GM23248 (cell line): ENCODE measurements at regions not wholly inside any gene's neighbourhood (a gene's known extent, or its start where the extent isn't known, plus 50 kb on each side); places are given as distances from the start of the nearest gene placed in this dataset.

Experiments used
- DNase-seq: peaks from one replicate; pipeline ENCODE4 v3.0.0-alpha.2; 2015
- H2AFZ ChIP-seq: fragments of 200-600 bp; sonication (generic); 2 replicates; pipeline ENCODE4 v1.6.1; 2016; ENCODE audit warnings: antibody characterized with exemption
- H3F3A ChIP-seq: fragments of 200-600 bp; sonication (generic); 2 replicates; pipeline ENCODE4 v1.6.1; 2016; ENCODE audit warnings: mild to moderate bottlenecking, antibody characterized with exemption, mixed run types; ENCODE audit not compliant: insufficient read depth
- H3K27ac ChIP-seq: fragments of 200-600 bp; sonication (generic); 2 replicates; pipeline ENCODE4 v1.5.1; 2016; ENCODE audit warnings: mild to moderate bottlenecking
- H3K27me3 ChIP-seq: fragments of 200-600 bp; sonication (generic); replicated peaks from 2 replicates; pipeline ENCODE4 v1.6.1; 2016; ENCODE audit warnings: mild to moderate bottlenecking; ENCODE audit not compliant: insufficient read depth
- H3K36me3 ChIP-seq: fragments of 200-600 bp; sonication (generic); 2 replicates; pipeline ENCODE4 v1.6.1; 2016; ENCODE audit warnings: low read depth, mild to moderate bottlenecking
- H3K4me1 ChIP-seq: fragments of 200-600 bp; sonication (generic); 2 replicates; pipeline ENCODE4 v1.6.1; 2016; ENCODE audit warnings: mild to moderate bottlenecking; ENCODE audit not compliant: insufficient read depth
- H3K4me2 ChIP-seq: fragments of 200-600 bp; sonication (generic); one replicate; pipeline ENCODE4 v1.6.1; 2016; ENCODE audit warnings: mild to moderate bottlenecking; ENCODE audit not compliant: unreplicated experiment
- H3K4me3 ChIP-seq: fragments of 200-600 bp; sonication (generic); 2 replicates; pipeline ENCODE4 v1.5.1; 2016; ENCODE audit warnings: mild to moderate bottlenecking
- H3K79me2 ChIP-seq: fragments of 200-600 bp; sonication (generic); 2 replicates; pipeline ENCODE4 v1.6.1; 2016; ENCODE audit warnings: mild to moderate bottlenecking; ENCODE audit not compliant: insufficient read depth
- H3K9ac ChIP-seq: fragments of 200-600 bp; sonication (generic); 2 replicates; pipeline ENCODE4 v1.6.1; 2016; ENCODE audit warnings: mild to moderate bottlenecking
- H3K9me2 ChIP-seq: fragments of 200-600 bp; sonication (generic); 2 replicates; pipeline ENCODE4 v1.6.1; 2016; ENCODE audit warnings: mixed run types, mild to moderate bottlenecking, moderate library complexity; ENCODE audit not compliant: insufficient read depth
- H3K9me3 ChIP-seq: fragments of 200-600 bp; sonication (generic); one replicate; pipeline ENCODE4 v1.6.1; 2017; ENCODE audit warnings: low read depth
- H4K20me1 ChIP-seq: fragments of 200-600 bp; sonication (generic); 2 replicates; pipeline ENCODE4 v1.6.0; 2016; ENCODE audit not compliant: insufficient read depth
- EZH2 ChIP-seq: fragments of 200-600 bp; sonication (generic); IDR thresholded peaks from 2 replicates; pipeline ENCODE4 v1.6.1; 2018; ENCODE audit warnings: antibody characterized with exemption, mild to moderate bottlenecking; ENCODE audit not compliant: insufficient read depth, poor library complexity, severe bottlenecking
- EZH2phosphoT487 ChIP-seq: fragments of 200-600 bp; sonication (generic); IDR thresholded peaks from 2 replicates; pipeline ENCODE4 v1.6.1; 2018; ENCODE audit warnings: antibody characterized with exemption, moderate library complexity, mild to moderate bottlenecking, low read depth; ENCODE audit not compliant: insufficient read depth
- WGBS, 2 experiments: methylation state at CpG; one replicate each; pipeline ENCODE4 v1.1.6; 2015 to 2017; ENCODE audit warnings: low lambda C conversion rate in 2 of 2, low coverage in 1 of 2; ENCODE audit errors: missing lambda C conversion rate in 2 of 2; 5-methylcytosine and 5-hydroxymethylcytosine counted together
- in situ Hi-C: fragments of 300-500 bp; cut with MboI; formaldehyde crosslinking; loops from 2 replicates; pipeline ENCODE4 v1.15.0; 2020

GRCh38 chr2:239824866-239825704 lies 200.1 kb downstream of the NDUFA10 start:
- H3K9me3 ChIP-seq, result no peaks in the 10 kb centered on the region
- TF ChIP-seq EZH2 (no peak), EZH2phosphoT487 (no peak)
- in situ Hi-C loops, result no loop called here

GRCh38 chr2:239824046-239824694 lies 201.0 kb downstream of the NDUFA10 start:
- Histone ChIP-seq H4K20me1 (no peaks in the 10 kb centered on the region), H3K9me3 (no peaks in the 10 kb centered on the region), H3K4me1 (no peaks in the 10 kb centered on the region), H3K4me3 (no peak overlapping the region), H3K79me2 (no peaks in the 10 kb centered on the region), H2AFZ (no peak overlapping the region), H3K9ac (no peak overlapping the region), H3K36me3 (no peaks in the 10 kb centered on the region), H3K9me2 (no peaks in the 10 kb centered on the region), H3K27me3 (no peaks in the 10 kb centered on the region), H3K4me2 (no peak overlapping the region), H3F3A (no peaks in the 10 kb centered on the region), H3K27ac (no peak overlapping the region)
- TF ChIP-seq EZH2phosphoT487 (no peak), EZH2 (no peak)
- in situ Hi-C loops, result no loop called here
- WGBS, 2 experiments, result 37 to 39% methylated on average over 11 of the region's 11 CpGs
- peak; percentile 11 for DNase-seq

More at GRCh38 chr2:239824866-239825704, 200.1 kb downstream of the NDUFA10 start:
- Histone ChIP-seq H2AFZ (no peak overlapping the region), H3K4me3 (no peak overlapping the region), H3K4me2 (no peak overlapping the region), H3F3A (no peaks in the 10 kb centered on the region), H3K9ac (no peak overlapping the region), H3K4me1 (no peaks in the 10 kb centered on the region), H3K27me3 (no peaks in the 10 kb centered on the region), H3K27ac (no peak overlapping the region), H4K20me1 (no peaks in the 10 kb centered on the region), H3K79me2 (no peaks in the 10 kb centered on the region), H3K9me2 (no peaks in the 10 kb centered on the region), H3K36me3 (no peaks in the 10 kb centered on the region)
- 41 to 53% methylated on average over 17 of the region's 17 CpGs for WGBS, 2 experiments
- no peak for DNase-seq

GRCh38 chr2:239822146-239822831 lies 202.9 kb downstream of the NDUFA10 start:
- Histone ChIP-seq H3K4me1 (no peaks in the 10 kb centered on the region), H3K9me3 (no peaks in the 10 kb centered on the region), H4K20me1 (no peaks in the 10 kb centered on the region), H3K9ac (no peak overlapping the region), H3K27ac (no peak overlapping the region), H3K4me2 (no peak overlapping the region), H3K27me3 (no peaks in the 10 kb centered on the region), H3F3A (no peaks in the 10 kb centered on the region), H3K9me2 (no peaks in the 10 kb centered on the region), H3K36me3 (no peaks in the 10 kb centered on the region), H3K79me2 (no peaks in the 10 kb centered on the region), H2AFZ (no peak overlapping the region), H3K4me3 (no peak overlapping the region)
- no peak for TF ChIP-seq EZH2phosphoT487
- TF ChIP-seq EZH2, result no peak
- in situ Hi-C loops, result no loop called here
- no peak for DNase-seq
- 69 to 72% methylated on average over 16 of the region's 16 CpGs for WGBS, 2 experiments

- H2AFZ ChIP-seq, result no peak overlapping the region
- no peak overlapping the region for H3K4me3 ChIP-seq
- no peaks in the 10 kb centered on the region for H3K9me3 ChIP-seq
- H3K4me2 ChIP-seq, result no peak overlapping the region
- 47 to 56% methylated on average over 4 of the region's 4 CpGs for WGBS, 2 experiments
- H3K9me2 ChIP-seq, result no peaks in the 10 kb centered on the region
- H3K27ac ChIP-seq, result no peak overlapping the region
- TF ChIP-seq EZH2, result no peak
- TF ChIP-seq EZH2phosphoT487, result no peak
- no peak for DNase-seq
- no peaks in the 10 kb centered on the region for H3K79me2 ChIP-seq
- H4K20me1 ChIP-seq, result no peaks in the 10 kb centered on the region
- no peak overlapping the region for H3K9ac ChIP-seq
- no peaks in the 10 kb centered on the region for H3K27me3 ChIP-seq
- no peaks in the 10 kb centered on the region for H3F3A ChIP-seq
- no peaks in the 10 kb centered on the region for H3K4me1 ChIP-seq
- in situ Hi-C loops, result no loop called here
- no peaks in the 10 kb centered on the region for H3K36me3 ChIP-seq
Measured at GRCh38 chr2:239821694-239822075, 203.5 kb downstream of the NDUFA10 start.
